Liver (tissue), 8 donors: ENCODE measurements at regions not wholly inside any gene's neighbourhood (a gene's known extent, or its start where the extent isn't known, plus 50 kb on each side); places are given as distances from the start of the nearest gene placed in this dataset.

Experiments
- DNase-seq: peaks from one replicate; pipeline ENCODE4 v3.0.0-alpha.2; 2017; ENCODE audit warnings: low spot score
- H3K27ac ChIP-seq, 2 donors: one replicate each; pipeline ENCODE4 v1.7.0; 2013; ENCODE audit warnings: inconsistent platforms in 2 of 2, low read length in 2 of 2, control low read depth in 1 of 2, low read depth in 1 of 2, mild to moderate bottlenecking in 1 of 2
- H3K27me3 ChIP-seq, 4 donors: one replicate each; pipeline versions ENCODE4 v1.6.1 to v1.7.0; 2013; ENCODE audit warnings: low read length in 3 of 4, inconsistent platforms in 1 of 4, mild to moderate bottlenecking in 1 of 4, moderate library complexity in 1 of 4; ENCODE audit not compliant: control insufficient read depth in 4 of 4, insufficient read depth in 4 of 4
- H3K36me3 ChIP-seq, 4 donors: one replicate each; pipeline versions ENCODE4 v1.6.1 to v1.7.0; 2013; ENCODE audit warnings: low read length in 3 of 4, mild to moderate bottlenecking in 3 of 4, low read depth in 1 of 4, moderate library complexity in 1 of 4; ENCODE audit not compliant: control insufficient read depth in 4 of 4, insufficient read depth in 3 of 4
- H3K4me1 ChIP-seq, 4 donors: one replicate each; pipeline versions ENCODE4 v1.6.1 to v1.7.0; 2013; ENCODE audit warnings: low read length in 3 of 4, mild to moderate bottlenecking in 3 of 4, moderate library complexity in 1 of 4; ENCODE audit not compliant: control insufficient read depth in 4 of 4, insufficient read depth in 4 of 4
- H3K4me3 ChIP-seq, 3 donors: one replicate each; pipeline versions ENCODE4 v1.6.1 to v1.7.0; 2013; ENCODE audit warnings: low read length in 3 of 3, control low read depth in 1 of 3, low read depth in 1 of 3, mild to moderate bottlenecking in 1 of 3
- H3K9ac ChIP-seq, 2 donors: one replicate each; pipeline ENCODE4 v1.7.0; 2013; ENCODE audit warnings: low read length in 2 of 2, mild to moderate bottlenecking in 2 of 2, moderate library complexity in 2 of 2, control low read depth in 1 of 2, low read depth in 1 of 2
- H3K9me3 ChIP-seq, 4 donors: one replicate each; pipeline versions ENCODE4 v1.6.1 to v1.7.0; 2013; ENCODE audit warnings: low read length in 3 of 4; ENCODE audit not compliant: control insufficient read depth in 4 of 4
- EGR1 ChIP-seq, 2 donors: IDR thresholded peaks; 2 replicates each; pipeline ENCODE4 v1.6.1; 2016 to 2018; ENCODE audit warnings: antibody characterized with exemption in 2 of 2, low read depth in 2 of 2
- FOXA1 ChIP-seq: IDR thresholded peaks from 2 replicates; pipeline ENCODE4 v1.6.1; 2016; ENCODE audit warnings: antibody characterized with exemption
- FOXA2 ChIP-seq: IDR thresholded peaks from 2 replicates; pipeline ENCODE4 v1.6.1; 2016; ENCODE audit warnings: antibody characterized with exemption
- GABPA ChIP-seq, 2 donors: IDR thresholded peaks in 1 of 2; conservative IDR thresholded peaks in 1 of 2; 2 replicates each; pipeline ENCODE4 v1.6.1; 2016; ENCODE audit warnings: antibody characterized with exemption in 2 of 2, mild to moderate bottlenecking in 1 of 2, moderate library complexity in 1 of 2
- HNF4A ChIP-seq, 2 donors: conservative IDR thresholded peaks; 2 replicates each; pipeline ENCODE4 v1.6.1; 2016; ENCODE audit warnings: antibody characterized with exemption in 2 of 2, mild to moderate bottlenecking in 2 of 2
- HNF4G ChIP-seq: IDR thresholded peaks from 2 replicates; pipeline ENCODE4 v1.6.1; 2016; ENCODE audit warnings: antibody characterized with exemption
- JUND ChIP-seq, 2 donors: IDR thresholded peaks; 2 replicates each; pipeline ENCODE4 v1.6.1; 2016; ENCODE audit warnings: antibody characterized with exemption in 2 of 2
- NR2F2 ChIP-seq: IDR thresholded peaks from 2 replicates; pipeline ENCODE4 v1.6.1; 2016; ENCODE audit warnings: antibody characterized with exemption
- RAD21 ChIP-seq, 2 donors: IDR thresholded peaks; 2 replicates each; pipeline ENCODE4 v1.6.1; 2016; ENCODE audit warnings: antibody characterized with exemption in 2 of 2, mild to moderate bottlenecking in 2 of 2
- RXRA ChIP-seq, 2 donors: IDR thresholded peaks; 2 replicates each; pipeline ENCODE4 v1.6.1; 2017 to 2018; ENCODE audit warnings: antibody characterized with exemption in 2 of 2, mild to moderate bottlenecking in 1 of 2
- SP1 ChIP-seq: IDR thresholded peaks from 2 replicates; pipeline ENCODE4 v1.6.1; 2018; ENCODE audit warnings: antibody characterized with exemption, mild to moderate bottlenecking
- TAF1 ChIP-seq: conservative IDR thresholded peaks from 2 replicates; pipeline ENCODE4 v1.6.1; 2016; ENCODE audit warnings: antibody characterized with exemption, mild to moderate bottlenecking
- YY1 ChIP-seq: IDR thresholded peaks from 2 replicates; pipeline ENCODE4 v1.6.1; 2016; ENCODE audit warnings: antibody characterized with exemption, mild to moderate bottlenecking
- WGBS: extraction: QIAGEN DNeasy Blood & Tissue Kit; methylation state at CpG from one replicate; pipeline ENCODE4 v1.1.7; 2013; 5-methylcytosine and 5-hydroxymethylcytosine counted together
- TF ChIP-seq, protein P1 (sequence below): IDR thresholded peaks from 2 replicates; pipeline ENCODE4 v1.6.1; 2016; ENCODE audit warnings: antibody characterized with exemption
- TF ChIP-seq, protein P2 (sequence below): IDR thresholded peaks from 2 replicates; pipeline ENCODE4 v1.6.1; 2016; ENCODE audit warnings: antibody characterized with exemption
- TF ChIP-seq, protein P3 (sequence below): fragments of 150-350 bp; IDR thresholded peaks from 2 replicates; pipeline ENCODE4 v1.5.1; 2017; ENCODE audit warnings: improper control_type of control experiment, low read depth, low read length; ENCODE audit not compliant: missing input control
- TF ChIP-seq, protein P4 (sequence below): IDR thresholded peaks from 2 replicates; pipeline ENCODE4 v1.6.1; 2016; ENCODE audit warnings: antibody characterized with exemption
- TF ChIP-seq, protein P5 (sequence below): IDR thresholded peaks from 2 replicates; pipeline ENCODE4 v1.6.1; 2016; ENCODE audit warnings: antibody characterized with exemption, mild to moderate bottlenecking
- donor health status: healthy.
- donor health status: healthy.
- donor health status: healthy.
- donor health status: healthy.
- donor health status: healthy.

DNA sequence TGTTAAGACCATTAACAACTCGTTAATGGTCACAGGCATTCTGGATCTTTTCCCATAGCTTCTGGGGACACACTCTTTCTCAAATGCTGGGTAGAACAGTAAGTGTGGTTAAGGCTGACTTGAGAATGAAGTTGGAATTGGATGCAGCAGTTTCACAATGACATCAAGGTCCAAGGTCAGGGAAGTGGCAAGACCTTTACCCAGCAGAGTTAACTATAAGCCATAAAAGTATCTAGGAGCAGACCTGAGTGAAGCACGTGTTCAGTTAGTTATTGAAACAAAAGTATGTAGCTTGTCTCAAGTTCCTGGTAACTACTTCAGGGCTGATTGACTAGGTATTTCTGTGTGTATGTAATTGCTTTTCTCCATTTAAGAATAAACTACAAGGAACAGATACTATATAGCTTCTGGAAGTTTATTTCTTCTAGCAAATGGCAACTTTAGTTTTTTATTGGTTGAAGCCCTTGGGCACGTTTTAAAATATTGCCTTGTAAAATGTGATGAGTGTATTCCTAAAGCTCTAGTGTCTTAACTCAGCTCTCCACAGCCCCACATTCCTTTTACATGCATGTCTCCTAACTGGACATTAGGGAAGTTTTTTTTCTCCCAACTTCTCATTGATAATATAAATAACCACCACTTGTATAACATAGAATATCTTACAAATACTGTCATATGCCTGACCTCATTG lies 479.0 kb upstream of the CITED2 start:
- Histone ChIP-seq H3K27me3 (no peaks in the 10 kb centered on the region), H3K36me3 (no peaks in the 10 kb centered on the region), H3K9ac (no peak overlapping the region), H3K4me1 (peaks cover 4 to 17% (median 11%) of the 10 kb centered on the region in 4 donors), H3K9me3 (no peaks in the 10 kb centered on the region), H3K27ac (peak overlapping the region in 1 of 2 donors; percentile 15), H3K4me3 (no peak overlapping the region)
- WGBS: 31% methylated on average over 3 of the region's 3 CpGs
- no peak for DNase-seq
- no peak for TF ChIP-seq GABPA (IDR thresholded peaks at IDR 0.05 in 1 of 2, conservative IDR thresholded peaks at IDR 0.05 in 1 of 2)
- TF ChIP-seq EGR1 (IDR thresholded peaks at IDR 0.05; ENCODE audit: low read depth in 2 of 2): peak in 1 of 2 donors; percentile 23
- TF ChIP-seq TAF1: no peak
- TF ChIP-seq, protein P1, sequence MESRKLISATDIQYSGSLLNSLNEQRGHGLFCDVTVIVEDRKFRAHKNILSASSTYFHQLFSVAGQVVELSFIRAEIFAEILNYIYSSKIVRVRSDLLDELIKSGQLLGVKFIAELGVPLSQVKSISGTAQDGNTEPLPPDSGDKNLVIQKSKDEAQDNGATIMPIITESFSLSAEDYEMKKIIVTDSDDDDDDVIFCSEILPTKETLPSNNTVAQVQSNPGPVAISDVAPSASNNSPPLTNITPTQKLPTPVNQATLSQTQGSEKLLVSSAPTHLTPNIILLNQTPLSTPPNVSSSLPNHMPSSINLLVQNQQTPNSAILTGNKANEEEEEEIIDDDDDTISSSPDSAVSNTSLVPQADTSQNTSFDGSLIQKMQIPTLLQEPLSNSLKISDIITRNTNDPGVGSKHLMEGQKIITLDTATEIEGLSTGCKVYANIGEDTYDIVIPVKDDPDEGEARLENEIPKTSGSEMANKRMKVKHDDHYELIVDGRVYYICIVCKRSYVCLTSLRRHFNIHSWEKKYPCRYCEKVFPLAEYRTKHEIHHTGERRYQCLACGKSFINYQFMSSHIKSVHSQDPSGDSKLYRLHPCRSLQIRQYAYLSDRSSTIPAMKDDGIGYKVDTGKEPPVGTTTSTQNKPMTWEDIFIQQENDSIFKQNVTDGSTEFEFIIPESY: peak; percentile 53
- TF ChIP-seq HNF4A (conservative IDR thresholded peaks at IDR 0.05): peak; percentile 96 to 97
- TF ChIP-seq, protein P2, sequence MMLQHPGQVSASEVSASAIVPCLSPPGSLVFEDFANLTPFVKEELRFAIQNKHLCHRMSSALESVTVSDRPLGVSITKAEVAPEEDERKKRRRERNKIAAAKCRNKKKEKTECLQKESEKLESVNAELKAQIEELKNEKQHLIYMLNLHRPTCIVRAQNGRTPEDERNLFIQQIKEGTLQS: no peak
- peak; percentile 73 for TF ChIP-seq SP1
- TF ChIP-seq, protein P3, sequence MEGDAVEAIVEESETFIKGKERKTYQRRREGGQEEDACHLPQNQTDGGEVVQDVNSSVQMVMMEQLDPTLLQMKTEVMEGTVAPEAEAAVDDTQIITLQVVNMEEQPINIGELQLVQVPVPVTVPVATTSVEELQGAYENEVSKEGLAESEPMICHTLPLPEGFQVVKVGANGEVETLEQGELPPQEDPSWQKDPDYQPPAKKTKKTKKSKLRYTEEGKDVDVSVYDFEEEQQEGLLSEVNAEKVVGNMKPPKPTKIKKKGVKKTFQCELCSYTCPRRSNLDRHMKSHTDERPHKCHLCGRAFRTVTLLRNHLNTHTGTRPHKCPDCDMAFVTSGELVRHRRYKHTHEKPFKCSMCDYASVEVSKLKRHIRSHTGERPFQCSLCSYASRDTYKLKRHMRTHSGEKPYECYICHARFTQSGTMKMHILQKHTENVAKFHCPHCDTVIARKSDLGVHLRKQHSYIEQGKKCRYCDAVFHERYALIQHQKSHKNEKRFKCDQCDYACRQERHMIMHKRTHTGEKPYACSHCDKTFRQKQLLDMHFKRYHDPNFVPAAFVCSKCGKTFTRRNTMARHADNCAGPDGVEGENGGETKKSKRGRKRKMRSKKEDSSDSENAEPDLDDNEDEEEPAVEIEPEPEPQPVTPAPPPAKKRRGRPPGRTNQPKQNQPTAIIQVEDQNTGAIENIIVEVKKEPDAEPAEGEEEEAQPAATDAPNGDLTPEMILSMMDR: no peak
- TF ChIP-seq JUND (IDR thresholded peaks at IDR 0.05): peak; percentile 35 to 87
- TF ChIP-seq, protein P4, sequence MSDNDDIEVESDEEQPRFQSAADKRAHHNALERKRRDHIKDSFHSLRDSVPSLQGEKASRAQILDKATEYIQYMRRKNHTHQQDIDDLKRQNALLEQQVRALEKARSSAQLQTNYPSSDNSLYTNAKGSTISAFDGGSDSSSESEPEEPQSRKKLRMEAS: peak; percentile 84
- TF ChIP-seq FOXA2: no peak
- peak; percentile 81 for TF ChIP-seq HNF4G
- peak; percentile 89 for TF ChIP-seq RXRA (IDR thresholded peaks at IDR 0.05)
- TF ChIP-seq YY1: peak; percentile 66
- TF ChIP-seq NR2F2: peak; percentile 92
- TF ChIP-seq RAD21 (IDR thresholded peaks at IDR 0.05): peak; percentile 39 to 65
- TF ChIP-seq FOXA1: no peak
- TF ChIP-seq, protein P5, sequence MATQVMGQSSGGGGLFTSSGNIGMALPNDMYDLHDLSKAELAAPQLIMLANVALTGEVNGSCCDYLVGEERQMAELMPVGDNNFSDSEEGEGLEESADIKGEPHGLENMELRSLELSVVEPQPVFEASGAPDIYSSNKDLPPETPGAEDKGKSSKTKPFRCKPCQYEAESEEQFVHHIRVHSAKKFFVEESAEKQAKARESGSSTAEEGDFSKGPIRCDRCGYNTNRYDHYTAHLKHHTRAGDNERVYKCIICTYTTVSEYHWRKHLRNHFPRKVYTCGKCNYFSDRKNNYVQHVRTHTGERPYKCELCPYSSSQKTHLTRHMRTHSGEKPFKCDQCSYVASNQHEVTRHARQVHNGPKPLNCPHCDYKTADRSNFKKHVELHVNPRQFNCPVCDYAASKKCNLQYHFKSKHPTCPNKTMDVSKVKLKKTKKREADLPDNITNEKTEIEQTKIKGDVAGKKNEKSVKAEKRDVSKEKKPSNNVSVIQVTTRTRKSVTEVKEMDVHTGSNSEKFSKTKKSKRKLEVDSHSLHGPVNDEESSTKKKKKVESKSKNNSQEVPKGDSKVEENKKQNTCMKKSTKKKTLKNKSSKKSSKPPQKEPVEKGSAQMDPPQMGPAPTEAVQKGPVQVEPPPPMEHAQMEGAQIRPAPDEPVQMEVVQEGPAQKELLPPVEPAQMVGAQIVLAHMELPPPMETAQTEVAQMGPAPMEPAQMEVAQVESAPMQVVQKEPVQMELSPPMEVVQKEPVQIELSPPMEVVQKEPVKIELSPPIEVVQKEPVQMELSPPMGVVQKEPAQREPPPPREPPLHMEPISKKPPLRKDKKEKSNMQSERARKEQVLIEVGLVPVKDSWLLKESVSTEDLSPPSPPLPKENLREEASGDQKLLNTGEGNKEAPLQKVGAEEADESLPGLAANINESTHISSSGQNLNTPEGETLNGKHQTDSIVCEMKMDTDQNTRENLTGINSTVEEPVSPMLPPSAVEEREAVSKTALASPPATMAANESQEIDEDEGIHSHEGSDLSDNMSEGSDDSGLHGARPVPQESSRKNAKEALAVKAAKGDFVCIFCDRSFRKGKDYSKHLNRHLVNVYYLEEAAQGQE: peak; percentile 19
